ENCODE measurements at regions not wholly inside any gene's neighbourhood (a gene's known extent, or its start where the extent isn't known, plus 50 kb on each side); places are given as distances from the start of the nearest gene placed in this dataset.

- no peak for TF ChIP-seq JUND (IDR thresholded peaks at IDR 0.05; ENCODE audit: low read length)
- TF ChIP-seq CTCF (IDR thresholded peaks at IDR 0.05; ENCODE audit: control extremely low read depth in 1 of 3, insufficient read depth in 1 of 3, low read depth in 1 of 3, low read length in 3 of 3), result no peak
Observed at GRCh38 chr9:78707481-78707991, 410.6 kb downstream of the PSAT1 start.
